Liver (tissue), 3 donors: ENCODE measurements at regions not wholly inside any gene's neighbourhood (a gene's known extent, or its start where the extent isn't known, plus 50 kb on each side); places are given as distances from the start of the nearest gene placed in this dataset.

ENCODE experiments used
- CTCF ChIP-seq: fragments of 150-350 bp; IDR thresholded peaks from 2 replicates; pipeline ENCODE4 v1.5.1; 2017; ENCODE audit warnings: improper control_type of control experiment, low read depth, low read length; ENCODE audit not compliant: missing input control
- RAD21 ChIP-seq, 2 donors: IDR thresholded peaks; 2 replicates each; pipeline ENCODE4 v1.6.1; 2016; ENCODE audit warnings: antibody characterized with exemption in 2 of 2, mild to moderate bottlenecking in 2 of 2
- RXRA ChIP-seq, 2 donors: IDR thresholded peaks; 2 replicates each; pipeline ENCODE4 v1.6.1; 2017 to 2018; ENCODE audit warnings: antibody characterized with exemption in 2 of 2, mild to moderate bottlenecking in 1 of 2
- YY1 ChIP-seq: IDR thresholded peaks from 2 replicates; pipeline ENCODE4 v1.6.1; 2016; ENCODE audit warnings: antibody characterized with exemption, mild to moderate bottlenecking
- TF ChIP-seq, protein P1 (sequence below): IDR thresholded peaks from 2 replicates; pipeline ENCODE4 v1.6.1; 2016; ENCODE audit warnings: antibody characterized with exemption
- donor health status: healthy.
- donor health status: healthy.

- TF ChIP-seq, protein P1, sequence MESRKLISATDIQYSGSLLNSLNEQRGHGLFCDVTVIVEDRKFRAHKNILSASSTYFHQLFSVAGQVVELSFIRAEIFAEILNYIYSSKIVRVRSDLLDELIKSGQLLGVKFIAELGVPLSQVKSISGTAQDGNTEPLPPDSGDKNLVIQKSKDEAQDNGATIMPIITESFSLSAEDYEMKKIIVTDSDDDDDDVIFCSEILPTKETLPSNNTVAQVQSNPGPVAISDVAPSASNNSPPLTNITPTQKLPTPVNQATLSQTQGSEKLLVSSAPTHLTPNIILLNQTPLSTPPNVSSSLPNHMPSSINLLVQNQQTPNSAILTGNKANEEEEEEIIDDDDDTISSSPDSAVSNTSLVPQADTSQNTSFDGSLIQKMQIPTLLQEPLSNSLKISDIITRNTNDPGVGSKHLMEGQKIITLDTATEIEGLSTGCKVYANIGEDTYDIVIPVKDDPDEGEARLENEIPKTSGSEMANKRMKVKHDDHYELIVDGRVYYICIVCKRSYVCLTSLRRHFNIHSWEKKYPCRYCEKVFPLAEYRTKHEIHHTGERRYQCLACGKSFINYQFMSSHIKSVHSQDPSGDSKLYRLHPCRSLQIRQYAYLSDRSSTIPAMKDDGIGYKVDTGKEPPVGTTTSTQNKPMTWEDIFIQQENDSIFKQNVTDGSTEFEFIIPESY = no peak
- TF ChIP-seq CTCF (no peak), RXRA (IDR thresholded peaks at IDR 0.05) (no peak), RAD21 (IDR thresholded peaks at IDR 0.05) (no peak), YY1 (no peak)
These were observed 230.8 kb downstream of the ENC1 start for GRCh38 chr5:74409712-74410111.
